Fibroblast of the aortic adventitia (primary cell): ENCODE measurements at regions not wholly inside any gene's neighbourhood (a gene's known extent, or its start where the extent isn't known, plus 50 kb on each side); places are given as distances from the start of the nearest gene placed in this dataset.

ENCODE experiments used
- DNase-seq: peaks from one replicate; pipeline ENCODE4 v3.0.0-alpha.2; 2010; ENCODE audit warnings: low read depth
- H3K4me3 ChIP-seq: 2 replicates; pipeline ENCODE4 v1.5.1; 2011; ENCODE audit warnings: low read depth, mild to moderate bottlenecking, control low read depth, low read length, moderate library complexity
- TF ChIP-seq, protein P1 (sequence below): IDR thresholded peaks from 2 replicates; pipeline ENCODE4 v1.5.1; 2011; ENCODE audit warnings: mild to moderate bottlenecking, low read length, control low read depth, inconsistent platforms; ENCODE audit not compliant: insufficient read depth

DNA sequence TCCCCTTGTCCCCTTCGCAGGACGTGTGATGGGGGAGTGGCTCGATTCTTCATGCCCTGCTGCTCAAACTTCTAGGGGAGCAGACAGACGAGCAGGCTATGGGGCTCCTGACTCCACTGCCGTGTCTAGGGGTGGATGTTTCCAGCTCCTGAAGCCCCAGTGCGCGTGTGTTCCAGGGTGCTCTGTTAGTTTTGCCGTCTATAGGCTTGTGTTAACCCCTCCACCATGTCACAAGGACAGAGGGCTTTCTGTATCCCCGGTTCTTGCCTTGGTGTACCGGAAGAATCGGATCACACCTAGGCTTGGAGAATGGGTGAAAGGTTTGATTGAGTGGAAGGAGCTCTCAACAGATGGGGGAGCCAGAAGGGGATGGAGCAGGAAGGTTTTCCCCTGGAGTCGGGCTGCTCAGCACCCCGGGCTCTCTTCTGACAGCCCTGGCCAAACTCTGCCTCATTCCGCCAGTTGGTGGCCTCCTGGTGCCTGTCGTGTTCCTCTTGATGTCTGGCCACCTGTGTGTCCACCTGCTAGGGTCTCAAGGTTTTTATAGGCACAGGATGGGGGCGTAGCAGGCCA lies 810.7 kb downstream of the BRD1 start:
- no peak overlapping the region for H3K4me3 ChIP-seq
- TF ChIP-seq, protein P1, sequence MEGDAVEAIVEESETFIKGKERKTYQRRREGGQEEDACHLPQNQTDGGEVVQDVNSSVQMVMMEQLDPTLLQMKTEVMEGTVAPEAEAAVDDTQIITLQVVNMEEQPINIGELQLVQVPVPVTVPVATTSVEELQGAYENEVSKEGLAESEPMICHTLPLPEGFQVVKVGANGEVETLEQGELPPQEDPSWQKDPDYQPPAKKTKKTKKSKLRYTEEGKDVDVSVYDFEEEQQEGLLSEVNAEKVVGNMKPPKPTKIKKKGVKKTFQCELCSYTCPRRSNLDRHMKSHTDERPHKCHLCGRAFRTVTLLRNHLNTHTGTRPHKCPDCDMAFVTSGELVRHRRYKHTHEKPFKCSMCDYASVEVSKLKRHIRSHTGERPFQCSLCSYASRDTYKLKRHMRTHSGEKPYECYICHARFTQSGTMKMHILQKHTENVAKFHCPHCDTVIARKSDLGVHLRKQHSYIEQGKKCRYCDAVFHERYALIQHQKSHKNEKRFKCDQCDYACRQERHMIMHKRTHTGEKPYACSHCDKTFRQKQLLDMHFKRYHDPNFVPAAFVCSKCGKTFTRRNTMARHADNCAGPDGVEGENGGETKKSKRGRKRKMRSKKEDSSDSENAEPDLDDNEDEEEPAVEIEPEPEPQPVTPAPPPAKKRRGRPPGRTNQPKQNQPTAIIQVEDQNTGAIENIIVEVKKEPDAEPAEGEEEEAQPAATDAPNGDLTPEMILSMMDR, result no peak
- DNase-seq, result no peak

DNA sequence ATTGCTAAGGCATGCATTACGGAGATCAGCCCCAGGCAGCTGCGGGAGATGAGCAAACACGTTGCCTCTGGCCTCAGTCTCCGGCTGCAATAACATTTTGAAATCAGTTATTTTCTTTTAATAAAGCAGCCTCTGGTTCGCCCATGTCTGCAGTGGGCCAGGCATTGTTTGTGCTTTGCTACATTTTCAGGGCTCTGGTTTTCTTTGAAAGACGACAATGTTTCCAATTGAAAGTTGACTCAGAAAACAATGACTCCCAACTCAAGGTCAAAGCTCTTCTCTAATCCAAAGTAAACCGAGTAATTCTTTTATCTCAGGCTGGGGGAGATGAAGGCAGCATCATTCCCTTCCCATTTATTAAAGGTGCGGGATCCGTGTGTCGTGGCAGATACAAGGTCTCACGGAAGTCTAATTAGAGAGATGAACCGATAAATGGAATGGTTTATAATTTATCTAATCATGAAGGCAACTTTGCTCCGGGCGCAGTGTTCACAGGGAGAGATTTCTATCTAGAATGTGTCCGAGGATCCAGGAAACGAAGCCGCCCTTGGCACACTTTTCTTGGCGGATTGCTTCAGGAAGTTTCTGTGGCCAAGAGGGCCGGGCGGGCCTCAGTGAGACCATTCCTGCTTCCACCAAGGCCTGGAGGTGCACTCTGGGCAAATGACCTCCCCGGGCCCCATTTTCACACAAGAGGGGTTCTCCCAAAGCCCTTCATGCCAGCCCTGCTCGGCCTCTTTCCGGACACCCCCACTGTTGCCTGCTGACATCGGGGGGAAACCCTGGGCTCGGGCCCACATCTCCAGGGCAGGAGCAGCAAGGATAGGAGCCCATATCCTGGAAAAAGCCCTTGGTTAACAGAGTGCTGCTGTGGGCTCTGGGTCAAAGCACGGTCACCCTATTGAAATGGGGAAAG lies 811.4 kb downstream of the BRD1 start:
- DNase-seq, result no peak
- no peak overlapping the region for H3K4me3 ChIP-seq
- TF ChIP-seq, protein P1, result no peak

DNA sequence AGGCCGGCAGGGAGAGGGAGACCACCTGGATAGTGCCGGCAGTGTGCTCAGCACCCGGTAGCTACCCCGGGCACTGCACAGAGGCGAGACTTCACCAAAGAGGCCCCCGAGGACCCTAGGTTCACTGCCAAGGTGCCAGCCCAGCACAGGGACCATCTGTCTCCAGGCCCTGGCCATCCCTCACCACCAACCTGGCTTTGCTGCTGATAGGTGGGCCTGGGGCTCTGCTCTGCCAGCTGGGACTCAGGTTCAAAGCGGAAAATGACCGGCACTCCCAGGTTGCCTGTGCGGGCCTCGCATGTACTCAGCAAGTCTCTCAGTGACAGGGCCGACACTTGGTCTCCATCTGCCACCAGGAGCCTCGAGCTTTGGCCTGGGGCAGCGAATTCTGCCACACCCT lies 812.2 kb downstream of the BRD1 start:
- TF ChIP-seq, protein P1, result no peak
- DNase-seq, result no peak
- H3K4me3 ChIP-seq, result no peak overlapping the region

DNA sequence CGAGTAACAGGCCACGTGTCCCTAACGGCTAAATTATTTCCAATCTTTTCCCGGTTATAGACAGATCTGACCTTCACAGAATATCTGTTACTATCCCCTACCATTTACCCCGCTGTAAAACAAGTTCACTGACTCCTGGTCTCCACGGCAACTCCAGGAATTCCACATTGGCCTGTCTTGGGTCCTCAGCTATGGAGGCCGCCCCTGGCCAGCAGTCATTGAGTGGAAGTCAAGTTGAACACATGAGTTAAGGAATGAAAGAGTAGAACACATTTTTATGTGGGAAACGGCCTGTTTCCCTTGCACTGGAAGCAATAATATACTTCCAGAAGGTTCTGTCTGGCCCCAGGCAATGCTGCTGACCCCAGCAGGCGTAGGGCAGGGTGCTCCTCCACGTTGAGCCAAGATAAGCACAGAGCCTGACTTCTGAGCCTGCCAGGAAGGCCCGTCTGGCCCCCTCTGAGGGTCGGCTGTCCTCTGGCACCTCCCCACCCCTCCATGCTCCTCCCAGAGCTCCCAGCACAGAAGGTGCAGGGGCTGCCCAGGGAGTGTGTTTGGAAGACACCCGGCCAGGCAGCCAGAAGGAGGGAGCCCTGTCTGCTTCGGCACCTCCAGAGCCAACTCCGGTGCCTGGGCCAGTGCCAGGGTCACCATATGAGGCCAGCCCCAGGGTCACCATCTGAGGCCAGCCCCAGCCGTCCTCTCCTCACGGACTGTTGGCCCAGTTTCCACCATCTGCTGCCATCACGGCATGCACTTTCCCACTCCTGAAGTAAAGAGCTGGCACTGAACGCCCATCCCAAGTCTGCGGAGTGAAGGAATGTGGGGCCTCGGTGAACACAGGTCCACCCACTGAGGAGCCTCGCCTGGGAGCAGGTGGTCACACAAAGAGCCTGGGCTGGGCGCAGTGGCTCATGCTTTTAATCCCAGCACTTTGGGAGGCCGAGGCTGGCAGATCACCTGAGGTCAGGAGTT lies 813.2 kb downstream of the BRD1 start:
- no peak for DNase-seq
- TF ChIP-seq, protein P1, result no peak
- H3K4me3 ChIP-seq, result no peak overlapping the region

DNA sequence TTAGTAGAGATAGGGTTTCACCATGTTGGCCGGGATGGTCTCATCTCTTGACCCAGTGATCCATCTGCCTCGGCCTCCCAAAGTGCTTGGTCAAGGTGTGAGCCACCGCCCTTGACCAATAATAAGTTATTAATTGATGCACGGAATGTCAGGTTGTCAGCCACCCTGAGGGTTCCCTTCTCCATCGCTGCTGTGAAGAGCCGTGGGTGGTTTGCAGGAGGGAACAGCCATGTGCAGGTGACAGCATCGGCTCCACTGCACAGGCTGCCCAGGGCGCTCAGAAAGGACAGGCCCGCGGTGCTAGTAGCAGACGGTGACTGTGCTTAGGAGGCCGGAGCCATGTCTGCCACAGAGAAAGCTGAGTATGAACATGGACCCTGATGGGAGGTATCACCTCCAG lies 814.0 kb downstream of the BRD1 start:
- TF ChIP-seq, protein P1, result no peak
- no peak overlapping the region for H3K4me3 ChIP-seq
- no peak for DNase-seq

DNA sequence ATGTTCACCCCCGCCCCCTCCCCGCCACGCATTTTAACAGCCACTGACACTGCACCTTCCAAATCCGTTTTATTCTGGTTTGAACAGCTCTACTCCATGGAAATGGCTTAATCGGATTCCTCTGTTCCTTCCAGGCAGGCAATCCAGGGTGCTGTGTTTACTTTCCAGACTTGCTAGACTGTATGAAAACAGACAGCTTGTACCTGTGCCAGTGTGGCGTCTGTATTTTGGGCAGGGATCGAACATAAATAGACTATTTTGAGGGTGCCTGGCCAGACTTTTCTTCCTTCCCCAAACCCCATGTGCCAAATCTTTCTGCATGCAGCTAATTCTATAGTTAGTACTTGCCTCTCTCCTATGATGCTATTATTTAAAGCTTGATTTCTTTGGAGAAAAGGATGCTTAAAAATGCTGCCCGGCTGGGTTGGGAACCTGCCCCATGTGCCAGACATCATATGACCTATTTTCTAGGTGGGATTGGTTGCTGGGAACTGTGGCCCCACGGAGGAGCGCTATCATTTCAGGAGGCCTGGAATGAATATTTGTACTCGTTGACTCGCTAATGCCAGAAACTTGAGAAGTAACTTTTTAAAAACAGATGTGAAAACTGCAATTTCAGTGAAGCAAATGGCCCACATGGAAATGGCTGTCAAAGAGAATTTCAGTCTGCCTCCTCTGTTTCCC lies 814.8 kb downstream of the BRD1 start:
- no peak overlapping the region for H3K4me3 ChIP-seq
- TF ChIP-seq, protein P1, result no peak
- no peak for DNase-seq
